ENCODE measurements at regions not wholly inside any gene's neighbourhood (a gene's known extent, or its start where the extent isn't known, plus 50 kb on each side); places are given as distances from the start of the nearest gene placed in this dataset.

- H3K4me3 ChIP-seq (ENCODE audit: low read depth, low read length), result no peak overlapping the region
These were observed 363.9 kb downstream of the KCNJ3 start for GRCh38 chr2:155062250-155062921.

GRCh38 chr2:155060896-155061295 is 362.4 kb downstream of the KCNJ3 start:
- DNase-seq (ENCODE audit: low read depth), result no peak
- H3K4me3 ChIP-seq (ENCODE audit: low read depth, low read length), result no peak overlapping the region
- TF ChIP-seq POLR2A (IDR thresholded peaks at IDR 0.05; ENCODE audit: extremely low read depth, insufficient read length), result no peak
- no peak for TF ChIP-seq CTCF (IDR thresholded peaks at IDR 0.05; ENCODE audit: low read depth, low read length)
- TF ChIP-seq MAX (IDR thresholded peaks at IDR 0.05; ENCODE audit: low read depth, low read length), result no peak
- TF ChIP-seq MYC (IDR thresholded peaks at IDR 0.05; ENCODE audit: low read depth, low read length), result no peak

More at GRCh38 chr2:155062250-155062921, 363.9 kb downstream of the KCNJ3 start:
- no peak for DNase-seq (ENCODE audit: low read depth)
- no peak for TF ChIP-seq MYC (IDR thresholded peaks at IDR 0.05; ENCODE audit: low read depth, low read length)
- TF ChIP-seq POLR2A (IDR thresholded peaks at IDR 0.05; ENCODE audit: extremely low read depth, insufficient read length), result no peak
- TF ChIP-seq MAX (IDR thresholded peaks at IDR 0.05; ENCODE audit: low read depth, low read length), result no peak
- no peak for TF ChIP-seq CTCF (IDR thresholded peaks at IDR 0.05; ENCODE audit: low read depth, low read length)

GRCh38 chr2:155054712-155055111 is 356.2 kb downstream of the KCNJ3 start:
- no peak overlapping the region for H3K4me3 ChIP-seq (ENCODE audit: low read depth, low read length)
- no peak for DNase-seq (ENCODE audit: low read depth)
- TF ChIP-seq MYC (IDR thresholded peaks at IDR 0.05; ENCODE audit: low read depth, low read length) (no peak), POLR2A (IDR thresholded peaks at IDR 0.05; ENCODE audit: extremely low read depth, insufficient read length) (no peak), MAX (IDR thresholded peaks at IDR 0.05; ENCODE audit: low read depth, low read length) (no peak), CTCF (IDR thresholded peaks at IDR 0.05; ENCODE audit: low read depth, low read length) (no peak)

- no peak overlapping the region for H3K4me3 ChIP-seq (ENCODE audit: low read depth, low read length)
- TF ChIP-seq MYC (IDR thresholded peaks at IDR 0.05; ENCODE audit: low read depth, low read length) (no peak), MAX (IDR thresholded peaks at IDR 0.05; ENCODE audit: low read depth, low read length) (no peak), POLR2A (IDR thresholded peaks at IDR 0.05; ENCODE audit: extremely low read depth, insufficient read length) (no peak), CTCF (IDR thresholded peaks at IDR 0.05; ENCODE audit: low read depth, low read length) (no peak)
- DNase-seq (ENCODE audit: low read depth), result no peak
These were observed 344.6 kb downstream of the KCNJ3 start for GRCh38 chr2:155043097-155043496.

GRCh38 chr2:155035308-155035707 is 336.8 kb downstream of the KCNJ3 start:
- no peak overlapping the region for H3K4me3 ChIP-seq (ENCODE audit: low read depth, low read length)
- DNase-seq (ENCODE audit: low read depth), result no peak
- no peak for TF ChIP-seq MYC (IDR thresholded peaks at IDR 0.05; ENCODE audit: low read depth, low read length)
- no peak for TF ChIP-seq CTCF (IDR thresholded peaks at IDR 0.05; ENCODE audit: low read depth, low read length)
- TF ChIP-seq POLR2A (IDR thresholded peaks at IDR 0.05; ENCODE audit: extremely low read depth, insufficient read length), result no peak
- no peak for TF ChIP-seq MAX (IDR thresholded peaks at IDR 0.05; ENCODE audit: low read depth, low read length)

Data from NB4 (cell line).